Right lobe of liver (tissue), 6 donors: ENCODE measurements at regions not wholly inside any gene's neighbourhood (a gene's known extent, or its start where the extent isn't known, plus 50 kb on each side); places are given as distances from the start of the nearest gene placed in this dataset.

Experiments
- ATAC-seq, 4 donors: fragments of 200-7000 bp; cut with Tn5 transposase; one replicate each; pipeline ENCODE4 v1.9.1; 2020; ENCODE audit warnings: mild to moderate bottlenecking in 4 of 4, moderate library complexity in 4 of 4
- DNase-seq, 3 donors: peaks; one replicate each; pipeline ENCODE4 v3.0.0-alpha.2; 2020
- H3K27ac ChIP-seq, 3 donors: fragments of 200-600 bp; one replicate each; pipeline ENCODE4 v1.8.0; 2022
- H3K27me3 ChIP-seq, 2 donors: fragments of 200-600 bp; one replicate each; pipeline ENCODE4 v1.8.0; 2022
- H3K36me3 ChIP-seq, 4 donors: fragments of 200-600 bp; sonication (generic) in 1 of 4; one replicate each; pipeline versions ENCODE4 v1.5.1 to v1.8.0; 2017 to 2022; ENCODE audit warnings: control low read depth in 1 of 4
- H3K4me1 ChIP-seq, 4 donors: fragments of 200-600 bp; sonication (generic) in 1 of 4; one replicate each; pipeline versions ENCODE4 v1.5.1 to v1.8.0; 2017 to 2022; ENCODE audit warnings: control low read depth in 1 of 4
- H3K4me3 ChIP-seq, 3 donors: fragments of 200-600 bp; one replicate each; pipeline ENCODE4 v1.8.0; 2022
- H3K9me3 ChIP-seq, 4 donors: fragments of 200-600 bp; sonication (generic) in 1 of 4; one replicate each; pipeline versions ENCODE4 v1.5.1 to v1.8.0; 2017 to 2022; ENCODE audit warnings: control low read depth in 1 of 4
- POLR2A ChIP-seq: fragments of 450-650 bp; IDR thresholded peaks from one replicate; pipeline ENCODE4 v1.6.1; 2017; ENCODE audit warnings: antibody characterized with exemption, mild to moderate bottlenecking
- WGBS: methylation state at CpG from one replicate; pipeline ENCODE4 v1.1.6; 2018; ENCODE audit warnings: low coverage, low lambda C conversion rate; ENCODE audit not compliant: insufficient coverage; ENCODE audit errors: missing lambda C conversion rate; 5-methylcytosine and 5-hydroxymethylcytosine counted together
- intact Hi-C, 2 donors: fragments of 100-400 bp; cut with DNase I; formaldehyde crosslinking; loops; one replicate each; pipeline versions ENCODE4 v1.11.2 to v1.14.1; 2022
- TF ChIP-seq, protein P1 (sequence below), 4 donors: fragments of 200-600 bp in 3 of 4; fragments of 450-650 bp in 1 of 4; IDR thresholded peaks; one replicate each; pipeline versions ENCODE4 v1.5.1 to v1.8.0; 2016 to 2022; ENCODE audit warnings: antibody characterized with exemption in 4 of 4, mild to moderate bottlenecking in 2 of 4
- donor health status: DM: no; HTN: yes; CAD: no.
- donor health status: DM: no; HTN: no; CAD: no.
- donor health status: DM: no; HTN: no; CAD: no.
- donor health status: DM: no; HTN: yes; CAD: no.
- donor health status: DM: no; HTN: yes; CAD: no.

GRCh38 chr10:28842321-28842720 lies 165.0 kb downstream of the BAMBI start:
- no peaks in the 10 kb centered on the region for H3K27me3 ChIP-seq
- H3K4me1 ChIP-seq, result peaks cover 0 to 9% (median 0%) of the 10 kb centered on the region in 4 donors
- peaks cover 0 to 4% (median 0%) of the 10 kb centered on the region in 4 donors for H3K9me3 ChIP-seq
- TF ChIP-seq, protein P1, sequence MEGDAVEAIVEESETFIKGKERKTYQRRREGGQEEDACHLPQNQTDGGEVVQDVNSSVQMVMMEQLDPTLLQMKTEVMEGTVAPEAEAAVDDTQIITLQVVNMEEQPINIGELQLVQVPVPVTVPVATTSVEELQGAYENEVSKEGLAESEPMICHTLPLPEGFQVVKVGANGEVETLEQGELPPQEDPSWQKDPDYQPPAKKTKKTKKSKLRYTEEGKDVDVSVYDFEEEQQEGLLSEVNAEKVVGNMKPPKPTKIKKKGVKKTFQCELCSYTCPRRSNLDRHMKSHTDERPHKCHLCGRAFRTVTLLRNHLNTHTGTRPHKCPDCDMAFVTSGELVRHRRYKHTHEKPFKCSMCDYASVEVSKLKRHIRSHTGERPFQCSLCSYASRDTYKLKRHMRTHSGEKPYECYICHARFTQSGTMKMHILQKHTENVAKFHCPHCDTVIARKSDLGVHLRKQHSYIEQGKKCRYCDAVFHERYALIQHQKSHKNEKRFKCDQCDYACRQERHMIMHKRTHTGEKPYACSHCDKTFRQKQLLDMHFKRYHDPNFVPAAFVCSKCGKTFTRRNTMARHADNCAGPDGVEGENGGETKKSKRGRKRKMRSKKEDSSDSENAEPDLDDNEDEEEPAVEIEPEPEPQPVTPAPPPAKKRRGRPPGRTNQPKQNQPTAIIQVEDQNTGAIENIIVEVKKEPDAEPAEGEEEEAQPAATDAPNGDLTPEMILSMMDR (IDR thresholded peaks at IDR 0.05), result no peak
- no peak for TF ChIP-seq POLR2A
- intact Hi-C loops, result no loop called here
- no peaks in the 10 kb centered on the region for H3K36me3 ChIP-seq
- no peak overlapping the region for H3K4me3 ChIP-seq
- no peak overlapping the region for H3K27ac ChIP-seq
- 95% methylated on average over 3 of the region's 3 CpGs for WGBS
- DNase-seq (no peak), ATAC-seq (no peak)

- intact Hi-C loops, result no loop called here
- Histone ChIP-seq H3K27me3 (no peaks in the 10 kb centered on the region), H3K9me3 (peaks cover 0 to 4% (median 0%) of the 10 kb centered on the region in 4 donors), H3K4me1 (no peaks in the 10 kb centered on the region), H3K36me3 (no peaks in the 10 kb centered on the region), H3K4me3 (no peak overlapping the region), H3K27ac (no peak overlapping the region)
- ATAC-seq, result no peak
- TF ChIP-seq, protein P1 (IDR thresholded peaks at IDR 0.05), result no peak
- no peak for TF ChIP-seq POLR2A
- no peak for DNase-seq
- WGBS, result 73% methylated on average over 4 of the region's 4 CpGs
Observed at GRCh38 chr10:28845009-28845682, 167.8 kb downstream of the BAMBI start.

DNA sequence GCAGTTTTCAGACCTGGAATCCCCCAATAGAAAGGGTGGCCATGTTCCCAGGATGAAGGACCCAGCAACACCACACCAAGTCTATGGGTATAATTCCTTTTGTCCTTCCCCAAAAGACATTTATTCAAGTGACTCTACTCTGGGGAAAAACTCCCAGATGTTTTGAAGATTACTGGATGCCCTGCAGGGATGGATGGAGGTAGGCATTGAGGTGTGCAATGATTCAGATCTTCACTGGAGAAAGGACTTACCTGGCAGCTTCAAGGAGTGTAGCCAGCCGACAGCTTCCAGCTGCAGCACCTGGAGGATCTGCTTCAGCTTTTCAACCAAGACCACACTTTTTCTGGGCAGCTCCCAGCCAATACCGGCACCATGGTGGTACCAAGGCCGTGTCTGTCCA lies 172.0 kb downstream of the BAMBI start:
- TF ChIP-seq, protein P1 (IDR thresholded peaks at IDR 0.05), result no peak
- no peak for TF ChIP-seq POLR2A
- Histone ChIP-seq H3K27me3 (no peaks in the 10 kb centered on the region), H3K27ac (no peak overlapping the region), H3K4me1 (no peaks in the 10 kb centered on the region), H3K4me3 (no peak overlapping the region), H3K9me3 (peaks cover 0 to 1% (median 0%) of the 10 kb centered on the region in 4 donors), H3K36me3 (no peaks in the 10 kb centered on the region)
- DNase-seq, result no peak
- no peak for ATAC-seq
- intact Hi-C loops, result no loop called here
- WGBS, result 100% methylated on average over 2 of the region's 3 CpGs

DNA sequence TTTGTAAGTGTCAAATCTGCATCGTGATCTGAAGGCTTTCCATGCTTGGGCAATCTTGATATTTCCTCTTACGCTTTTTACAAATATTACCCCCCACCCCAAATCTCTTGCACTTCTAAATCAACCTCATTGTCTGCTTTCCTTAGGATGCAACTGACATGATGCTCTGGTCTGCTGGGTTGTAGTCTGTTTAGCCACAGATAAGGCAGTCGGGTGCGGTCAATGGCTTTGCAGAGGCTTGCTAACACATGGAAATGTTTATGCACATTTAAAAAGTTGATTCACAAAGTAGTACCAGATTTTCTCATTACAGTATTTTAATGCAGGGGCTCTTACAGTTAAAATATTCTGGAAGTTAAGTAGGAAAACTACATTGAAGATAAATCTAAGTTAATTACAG lies 172.5 kb downstream of the BAMBI start:
- DNase-seq, result no peak
- H3K4me3 ChIP-seq, result no peak overlapping the region
- H3K27ac ChIP-seq, result no peak overlapping the region
- H3K36me3 ChIP-seq, result no peaks in the 10 kb centered on the region
- H3K4me1 ChIP-seq, result no peaks in the 10 kb centered on the region
- WGBS, result 87% methylated on average over 4 of the region's 4 CpGs
- no peaks in the 10 kb centered on the region for H3K9me3 ChIP-seq
- intact Hi-C loops, result no loop called here
- H3K27me3 ChIP-seq, result no peaks in the 10 kb centered on the region
- ATAC-seq, result no peak
- TF ChIP-seq, protein P1 (IDR thresholded peaks at IDR 0.05), result no peak
- TF ChIP-seq POLR2A, result no peak
